ENCODE measurements at regions not wholly inside any gene's neighbourhood (a gene's known extent, or its start where the extent isn't known, plus 50 kb on each side); places are given as distances from the start of the nearest gene placed in this dataset.

- no peak for TF ChIP-seq CTCF (IDR thresholded peaks at IDR 0.05; ENCODE audit: insufficient read depth, low read depth, low read length)
- no peak for TF ChIP-seq EZH2 (IDR thresholded peaks at IDR 0.05; ENCODE audit: insufficient read depth, low read length)
Measured at GRCh38 chr3:59308684-59309083, 258.9 kb upstream of the CFAP20DC start.
